Activated naive CD8-positive, alpha-beta T cell (primary cell): ENCODE measurements at regions not wholly inside any gene's neighbourhood (a gene's known extent, or its start where the extent isn't known, plus 50 kb on each side); places are given as distances from the start of the nearest gene placed in this dataset.

Source experiments
- H3K27ac Mint-ChIP-seq: one replicate; pipeline ENCODE4 v1.8.0; 2021; ENCODE audit warnings: mixed read lengths
- H3K27me3 Mint-ChIP-seq: one replicate; pipeline ENCODE4 v1.8.0; 2021; ENCODE audit warnings: mixed read lengths
- H3K36me3 Mint-ChIP-seq: one replicate; pipeline ENCODE4 v1.8.0; 2021; ENCODE audit warnings: mixed read lengths
- H3K4me1 Mint-ChIP-seq: one replicate; pipeline ENCODE4 v1.8.0; 2021; ENCODE audit warnings: low read depth, mixed read lengths
- H3K4me3 Mint-ChIP-seq: one replicate; pipeline ENCODE4 v1.8.0; 2021; ENCODE audit warnings: mild to moderate bottlenecking, mixed read lengths
- H3K9me3 Mint-ChIP-seq: one replicate; pipeline ENCODE4 v1.8.0; 2021; ENCODE audit warnings: low read depth, mixed read lengths

- peaks cover 4% of the 10 kb centered on the region for H3K9me3 Mint-ChIP-seq
- no peaks in the 10 kb centered on the region for H3K27me3 Mint-ChIP-seq
- H3K36me3 Mint-ChIP-seq, result peaks cover 4% of the 10 kb centered on the region
- peak overlapping the region; percentile 95 for H3K27ac Mint-ChIP-seq
- H3K4me1 Mint-ChIP-seq, result peaks cover 27% of the 10 kb centered on the region
- peak overlapping the region; percentile 30 for H3K4me3 Mint-ChIP-seq
Measured at GRCh38 chr6:90424580-90424979, 127.9 kb upstream of the BACH2 start.

- H3K27ac Mint-ChIP-seq, result no peak overlapping the region
- no peaks in the 10 kb centered on the region for H3K27me3 Mint-ChIP-seq
- H3K36me3 Mint-ChIP-seq, result peaks cover 3% of the 10 kb centered on the region
- H3K9me3 Mint-ChIP-seq, result no peaks in the 10 kb centered on the region
- no peak overlapping the region for H3K4me3 Mint-ChIP-seq
- H3K4me1 Mint-ChIP-seq, result peaks cover 27% of the 10 kb centered on the region
Measured at GRCh38 chr6:90421666-90422065, 125.0 kb upstream of the BACH2 start.

- Mint-ChIP-seq H3K27me3 (no peaks in the 10 kb centered on the region), H3K9me3 (no peaks in the 10 kb centered on the region), H3K4me1 (peaks cover 23% of the 10 kb centered on the region), H3K27ac (no peak overlapping the region), H3K4me3 (no peak overlapping the region), H3K36me3 (peaks cover 3% of the 10 kb centered on the region)
Measured at GRCh38 chr6:90420500-90420899, 123.9 kb upstream of the BACH2 start.

GRCh38 chr6:90417385-90417784 lies 120.7 kb upstream of the BACH2 start:
- H3K36me3 Mint-ChIP-seq, result peaks cover 3% of the 10 kb centered on the region
- H3K9me3 Mint-ChIP-seq, result no peaks in the 10 kb centered on the region
- H3K4me3 Mint-ChIP-seq, result no peak overlapping the region
- H3K4me1 Mint-ChIP-seq, result peaks cover 28% of the 10 kb centered on the region
- H3K27me3 Mint-ChIP-seq, result no peaks in the 10 kb centered on the region
- no peak overlapping the region for H3K27ac Mint-ChIP-seq

- H3K27me3 Mint-ChIP-seq, result no peaks in the 10 kb centered on the region
- peaks cover 3% of the 10 kb centered on the region for H3K36me3 Mint-ChIP-seq
- no peak overlapping the region for H3K27ac Mint-ChIP-seq
- no peak overlapping the region for H3K4me3 Mint-ChIP-seq
- peaks cover 39% of the 10 kb centered on the region for H3K4me1 Mint-ChIP-seq
- no peaks in the 10 kb centered on the region for H3K9me3 Mint-ChIP-seq
Measured at GRCh38 chr6:90416322-90416721, 119.7 kb upstream of the BACH2 start.

GRCh38 chr6:90415178-90415577 lies 118.5 kb upstream of the BACH2 start:
- peak overlapping the region; percentile 6 for H3K4me3 Mint-ChIP-seq

GRCh38 chr6:90414352-90414751 lies 117.7 kb upstream of the BACH2 start:
- peaks cover 48% of the 10 kb centered on the region for H3K4me1 Mint-ChIP-seq
- peak overlapping the region; percentile 88 for H3K27ac Mint-ChIP-seq
- no peaks in the 10 kb centered on the region for H3K9me3 Mint-ChIP-seq
- no peaks in the 10 kb centered on the region for H3K27me3 Mint-ChIP-seq
- H3K4me3 Mint-ChIP-seq, result peak overlapping the region; percentile 82
- H3K36me3 Mint-ChIP-seq, result peaks cover 3% of the 10 kb centered on the region

More at GRCh38 chr6:90415178-90415577, 118.5 kb upstream of the BACH2 start:
- no peaks in the 10 kb centered on the region for H3K9me3 Mint-ChIP-seq
- no peaks in the 10 kb centered on the region for H3K27me3 Mint-ChIP-seq
- peaks cover 3% of the 10 kb centered on the region for H3K36me3 Mint-ChIP-seq
- H3K4me1 Mint-ChIP-seq, result peaks cover 45% of the 10 kb centered on the region
- peak overlapping the region; percentile 72 for H3K27ac Mint-ChIP-seq

- no peaks in the 10 kb centered on the region for H3K27me3 Mint-ChIP-seq
- no peaks in the 10 kb centered on the region for H3K9me3 Mint-ChIP-seq
- peaks cover under 1% of the 10 kb centered on the region for H3K36me3 Mint-ChIP-seq
- peaks cover 49% of the 10 kb centered on the region for H3K4me1 Mint-ChIP-seq
- H3K4me3 Mint-ChIP-seq, result peak overlapping the region; percentile 82
- peak overlapping the region; percentile 88 for H3K27ac Mint-ChIP-seq
Measured at GRCh38 chr6:90413867-90414266, 117.2 kb upstream of the BACH2 start.

GRCh38 chr6:90413396-90413795 lies 116.8 kb upstream of the BACH2 start:
- Mint-ChIP-seq H3K9me3 (no peaks in the 10 kb centered on the region), H3K4me3 (peak overlapping the region; percentile 82), H3K27me3 (no peaks in the 10 kb centered on the region), H3K36me3 (no peaks in the 10 kb centered on the region), H3K27ac (peak overlapping the region; percentile 88), H3K4me1 (peaks cover 52% of the 10 kb centered on the region)

GRCh38 chr6:90412538-90413369 lies 116.1 kb upstream of the BACH2 start:
- no peaks in the 10 kb centered on the region for H3K27me3 Mint-ChIP-seq
- H3K36me3 Mint-ChIP-seq, result no peaks in the 10 kb centered on the region
- peak overlapping the region; percentile 40 for H3K4me3 Mint-ChIP-seq
- H3K9me3 Mint-ChIP-seq, result no peaks in the 10 kb centered on the region
- H3K27ac Mint-ChIP-seq, result peak overlapping the region; percentile 88
- peaks cover 52% of the 10 kb centered on the region for H3K4me1 Mint-ChIP-seq

GRCh38 chr6:90411292-90411781 lies 114.7 kb upstream of the BACH2 start:
- no peak overlapping the region for H3K4me3 Mint-ChIP-seq
- H3K36me3 Mint-ChIP-seq, result no peaks in the 10 kb centered on the region

GRCh38 chr6:90409700-90410099 lies 113.1 kb upstream of the BACH2 start:
- H3K27ac Mint-ChIP-seq, result peak overlapping the region; percentile 36
- peaks cover 59% of the 10 kb centered on the region for H3K4me1 Mint-ChIP-seq
- H3K36me3 Mint-ChIP-seq, result no peaks in the 10 kb centered on the region
- no peaks in the 10 kb centered on the region for H3K27me3 Mint-ChIP-seq
- H3K4me3 Mint-ChIP-seq, result no peak overlapping the region
- H3K9me3 Mint-ChIP-seq, result no peaks in the 10 kb centered on the region

More at GRCh38 chr6:90411292-90411781, 114.7 kb upstream of the BACH2 start:
- H3K27me3 Mint-ChIP-seq, result no peaks in the 10 kb centered on the region
- H3K9me3 Mint-ChIP-seq, result no peaks in the 10 kb centered on the region
- H3K4me1 Mint-ChIP-seq, result peaks cover 62% of the 10 kb centered on the region
- no peak overlapping the region for H3K27ac Mint-ChIP-seq

GRCh38 chr6:90406957-90407356 lies 110.3 kb upstream of the BACH2 start:
- Mint-ChIP-seq H3K36me3 (no peaks in the 10 kb centered on the region), H3K4me3 (no peak overlapping the region), H3K9me3 (no peaks in the 10 kb centered on the region), H3K27ac (peak overlapping the region; percentile 64), H3K4me1 (peaks cover 56% of the 10 kb centered on the region), H3K27me3 (no peaks in the 10 kb centered on the region)

GRCh38 chr6:90406142-90406794 lies 109.6 kb upstream of the BACH2 start:
- Mint-ChIP-seq H3K36me3 (no peaks in the 10 kb centered on the region), H3K4me3 (peak overlapping the region; percentile 18), H3K9me3 (no peaks in the 10 kb centered on the region), H3K4me1 (peaks cover 54% of the 10 kb centered on the region), H3K27me3 (no peaks in the 10 kb centered on the region), H3K27ac (peak overlapping the region; percentile 64)
